ENCODE measurements at regions not wholly inside any gene's neighbourhood (a gene's known extent, or its start where the extent isn't known, plus 50 kb on each side); places are given as distances from the start of the nearest gene placed in this dataset.

DNA sequence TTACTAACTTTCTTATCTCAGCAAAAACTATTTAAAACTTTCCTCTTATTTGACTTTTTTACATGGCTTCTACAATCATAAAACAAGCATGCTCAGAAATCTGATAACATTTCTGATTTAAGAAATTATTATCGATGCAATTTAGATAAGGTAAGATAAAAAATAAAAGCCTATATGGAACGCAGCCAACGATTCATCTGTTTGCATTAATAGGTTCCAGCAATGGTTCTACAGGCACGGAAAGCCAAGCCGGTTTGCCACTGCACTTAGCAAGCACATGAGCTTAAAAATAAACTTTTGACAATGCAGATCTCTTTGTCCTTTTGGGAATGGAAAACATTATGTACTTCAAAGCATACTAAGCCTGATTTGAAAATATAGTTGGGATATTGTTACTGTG, 77.5 kb upstream of the KCNK2 start (continued):
- TF ChIP-seq, protein P1, sequence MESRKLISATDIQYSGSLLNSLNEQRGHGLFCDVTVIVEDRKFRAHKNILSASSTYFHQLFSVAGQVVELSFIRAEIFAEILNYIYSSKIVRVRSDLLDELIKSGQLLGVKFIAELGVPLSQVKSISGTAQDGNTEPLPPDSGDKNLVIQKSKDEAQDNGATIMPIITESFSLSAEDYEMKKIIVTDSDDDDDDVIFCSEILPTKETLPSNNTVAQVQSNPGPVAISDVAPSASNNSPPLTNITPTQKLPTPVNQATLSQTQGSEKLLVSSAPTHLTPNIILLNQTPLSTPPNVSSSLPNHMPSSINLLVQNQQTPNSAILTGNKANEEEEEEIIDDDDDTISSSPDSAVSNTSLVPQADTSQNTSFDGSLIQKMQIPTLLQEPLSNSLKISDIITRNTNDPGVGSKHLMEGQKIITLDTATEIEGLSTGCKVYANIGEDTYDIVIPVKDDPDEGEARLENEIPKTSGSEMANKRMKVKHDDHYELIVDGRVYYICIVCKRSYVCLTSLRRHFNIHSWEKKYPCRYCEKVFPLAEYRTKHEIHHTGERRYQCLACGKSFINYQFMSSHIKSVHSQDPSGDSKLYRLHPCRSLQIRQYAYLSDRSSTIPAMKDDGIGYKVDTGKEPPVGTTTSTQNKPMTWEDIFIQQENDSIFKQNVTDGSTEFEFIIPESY (IDR thresholded peaks at IDR 0.05; ENCODE audit: borderline replicate concordance, low read depth), result no peak
- TF ChIP-seq NFIC (IDR thresholded peaks at IDR 0.05; ENCODE audit: borderline replicate concordance) (peak; percentile 98), TAF1 (IDR thresholded peaks at IDR 0.05; ENCODE audit: borderline replicate concordance, low read depth, low read length) (0 out of 2 replicates have a peak, but pooled peaks have one; percentile 27), POLR2AphosphoS5 (IDR thresholded peaks at IDR 0.05; ENCODE audit: low read depth, low read length) (peak; percentile 75), RAD21 (IDR thresholded peaks at IDR 0.05; ENCODE audit: low read length) (no peak), TCF12 (IDR thresholded peaks at IDR 0.05) (peak; percentile 95), ELF1 (IDR thresholded peaks at IDR 0.05) (no peak), RXRA (IDR thresholded peaks at IDR 0.05; ENCODE audit: borderline replicate concordance, low read depth) (no peak), EZH2phosphoT487 (IDR thresholded peaks at IDR 0.05; ENCODE audit: borderline replicate concordance, low read depth) (no peak), MEF2A (IDR thresholded peaks at IDR 0.05; ENCODE audit: borderline replicate concordance, low read depth) (peak; percentile 55; the same call in 1 of the 2 replicates), TEAD4 (IDR thresholded peaks at IDR 0.05; ENCODE audit: borderline replicate concordance, insufficient read depth) (peak; percentile 82), FOXM1 (IDR thresholded peaks at IDR 0.05; ENCODE audit: low read depth) (peak; percentile 86; the same call in 1 of the 2 replicates)
- TF ChIP-seq, protein P2, sequence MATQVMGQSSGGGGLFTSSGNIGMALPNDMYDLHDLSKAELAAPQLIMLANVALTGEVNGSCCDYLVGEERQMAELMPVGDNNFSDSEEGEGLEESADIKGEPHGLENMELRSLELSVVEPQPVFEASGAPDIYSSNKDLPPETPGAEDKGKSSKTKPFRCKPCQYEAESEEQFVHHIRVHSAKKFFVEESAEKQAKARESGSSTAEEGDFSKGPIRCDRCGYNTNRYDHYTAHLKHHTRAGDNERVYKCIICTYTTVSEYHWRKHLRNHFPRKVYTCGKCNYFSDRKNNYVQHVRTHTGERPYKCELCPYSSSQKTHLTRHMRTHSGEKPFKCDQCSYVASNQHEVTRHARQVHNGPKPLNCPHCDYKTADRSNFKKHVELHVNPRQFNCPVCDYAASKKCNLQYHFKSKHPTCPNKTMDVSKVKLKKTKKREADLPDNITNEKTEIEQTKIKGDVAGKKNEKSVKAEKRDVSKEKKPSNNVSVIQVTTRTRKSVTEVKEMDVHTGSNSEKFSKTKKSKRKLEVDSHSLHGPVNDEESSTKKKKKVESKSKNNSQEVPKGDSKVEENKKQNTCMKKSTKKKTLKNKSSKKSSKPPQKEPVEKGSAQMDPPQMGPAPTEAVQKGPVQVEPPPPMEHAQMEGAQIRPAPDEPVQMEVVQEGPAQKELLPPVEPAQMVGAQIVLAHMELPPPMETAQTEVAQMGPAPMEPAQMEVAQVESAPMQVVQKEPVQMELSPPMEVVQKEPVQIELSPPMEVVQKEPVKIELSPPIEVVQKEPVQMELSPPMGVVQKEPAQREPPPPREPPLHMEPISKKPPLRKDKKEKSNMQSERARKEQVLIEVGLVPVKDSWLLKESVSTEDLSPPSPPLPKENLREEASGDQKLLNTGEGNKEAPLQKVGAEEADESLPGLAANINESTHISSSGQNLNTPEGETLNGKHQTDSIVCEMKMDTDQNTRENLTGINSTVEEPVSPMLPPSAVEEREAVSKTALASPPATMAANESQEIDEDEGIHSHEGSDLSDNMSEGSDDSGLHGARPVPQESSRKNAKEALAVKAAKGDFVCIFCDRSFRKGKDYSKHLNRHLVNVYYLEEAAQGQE (IDR thresholded peaks at IDR 0.05; ENCODE audit: low read depth, low read length), result no peak
- TF ChIP-seq, protein P3, sequence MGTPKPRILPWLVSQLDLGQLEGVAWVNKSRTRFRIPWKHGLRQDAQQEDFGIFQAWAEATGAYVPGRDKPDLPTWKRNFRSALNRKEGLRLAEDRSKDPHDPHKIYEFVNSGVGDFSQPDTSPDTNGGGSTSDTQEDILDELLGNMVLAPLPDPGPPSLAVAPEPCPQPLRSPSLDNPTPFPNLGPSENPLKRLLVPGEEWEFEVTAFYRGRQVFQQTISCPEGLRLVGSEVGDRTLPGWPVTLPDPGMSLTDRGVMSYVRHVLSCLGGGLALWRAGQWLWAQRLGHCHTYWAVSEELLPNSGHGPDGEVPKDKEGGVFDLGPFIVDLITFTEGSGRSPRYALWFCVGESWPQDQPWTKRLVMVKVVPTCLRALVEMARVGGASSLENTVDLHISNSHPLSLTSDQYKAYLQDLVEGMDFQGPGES (IDR thresholded peaks at IDR 0.05; ENCODE audit: low read depth, low read length), result no peak
- TF ChIP-seq, protein P4, sequence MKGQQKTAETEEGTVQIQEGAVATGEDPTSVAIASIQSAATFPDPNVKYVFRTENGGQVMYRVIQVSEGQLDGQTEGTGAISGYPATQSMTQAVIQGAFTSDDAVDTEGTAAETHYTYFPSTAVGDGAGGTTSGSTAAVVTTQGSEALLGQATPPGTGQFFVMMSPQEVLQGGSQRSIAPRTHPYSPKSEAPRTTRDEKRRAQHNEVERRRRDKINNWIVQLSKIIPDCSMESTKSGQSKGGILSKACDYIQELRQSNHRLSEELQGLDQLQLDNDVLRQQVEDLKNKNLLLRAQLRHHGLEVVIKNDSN (IDR thresholded peaks at IDR 0.05; ENCODE audit: borderline replicate concordance, low read depth), result no peak
- TF ChIP-seq, protein P5, sequence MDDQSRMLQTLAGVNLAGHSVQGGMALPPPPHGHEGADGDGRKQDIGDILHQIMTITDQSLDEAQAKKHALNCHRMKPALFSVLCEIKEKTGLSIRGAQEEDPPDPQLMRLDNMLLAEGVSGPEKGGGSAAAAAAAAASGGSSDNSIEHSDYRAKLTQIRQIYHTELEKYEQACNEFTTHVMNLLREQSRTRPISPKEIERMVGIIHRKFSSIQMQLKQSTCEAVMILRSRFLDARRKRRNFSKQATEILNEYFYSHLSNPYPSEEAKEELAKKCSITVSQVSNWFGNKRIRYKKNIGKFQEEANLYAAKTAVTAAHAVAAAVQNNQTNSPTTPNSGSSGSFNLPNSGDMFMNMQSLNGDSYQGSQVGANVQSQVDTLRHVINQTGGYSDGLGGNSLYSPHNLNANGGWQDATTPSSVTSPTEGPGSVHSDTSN (IDR thresholded peaks at IDR 0.05), result peak; percentile 79

Measured in SK-N-SH (cell line).